Progenitor cell of endocrine pancreas (in vitro differentiated cells): ENCODE measurements at regions not wholly inside any gene's neighbourhood (a gene's known extent, or its start where the extent isn't known, plus 50 kb on each side); places are given as distances from the start of the nearest gene placed in this dataset.

Source experiments
- DNase-seq: peaks from one replicate; pipeline ENCODE4 v3.0.0; 2021; ENCODE audit warnings: low spot score; ENCODE audit not compliant: unreplicated experiment
- H3K27ac Mint-ChIP-seq: 2 replicates; pipeline ENCODE4 v1.8.0; 2021; ENCODE audit warnings: mild to moderate bottlenecking, moderate library complexity, mixed read lengths
- H3K27me3 Mint-ChIP-seq: 2 replicates; pipeline ENCODE4 v1.8.0; 2021; ENCODE audit warnings: mixed read lengths
- H3K36me3 Mint-ChIP-seq: 2 replicates; pipeline ENCODE4 v1.8.0; 2022; ENCODE audit warnings: mixed read lengths; ENCODE audit not compliant: insufficient read depth
- H3K4me1 Mint-ChIP-seq: 2 replicates; pipeline ENCODE4 v1.8.0; 2021; ENCODE audit warnings: low read depth, mixed read lengths
- H3K4me3 Mint-ChIP-seq: 2 replicates; pipeline ENCODE4 v1.8.0; 2021; ENCODE audit warnings: low read depth, mild to moderate bottlenecking, moderate library complexity, mixed read lengths
- H3K9me3 Mint-ChIP-seq: 2 replicates; pipeline ENCODE4 v1.8.0; 2021; ENCODE audit warnings: low read depth, mixed read lengths
- TF ChIP-seq, protein P1 (sequence below): fragments of 200-600 bp; sonication (generic); IDR thresholded peaks from one replicate; pipeline ENCODE4 v1.5.0; 2021; ENCODE audit warnings: antibody characterized with exemption, mild to moderate bottlenecking; ENCODE audit not compliant: unreplicated experiment

DNA sequence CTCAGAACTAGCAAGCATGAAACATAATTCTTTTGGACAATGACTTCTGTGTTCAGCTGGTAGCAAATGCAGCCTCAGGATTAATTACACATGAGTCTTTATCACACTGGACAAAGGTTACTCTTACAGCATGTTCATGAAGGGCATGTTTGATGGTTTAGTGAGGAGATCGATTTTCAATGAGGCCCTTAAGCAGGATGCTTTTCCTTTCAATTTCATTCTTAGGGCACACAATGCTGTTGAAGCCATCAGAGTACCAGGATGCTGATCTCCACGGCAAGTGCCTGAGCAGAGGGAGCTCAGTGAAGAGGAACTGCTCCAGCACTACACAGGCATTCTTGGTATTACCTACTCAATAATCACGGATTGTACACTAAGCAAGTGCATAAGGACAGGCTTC lies 542.0 kb downstream of the SNAPC1 start:
- Mint-ChIP-seq H3K36me3 (no peaks in the 10 kb centered on the region), H3K4me3 (peak overlapping the region; percentile 18), H3K4me1 (peaks cover 24% of the 10 kb centered on the region), H3K27ac (peak overlapping the region; percentile 67), H3K9me3 (peaks cover 13% of the 10 kb centered on the region), H3K27me3 (no peaks in the 10 kb centered on the region)
- TF ChIP-seq, protein P1, sequence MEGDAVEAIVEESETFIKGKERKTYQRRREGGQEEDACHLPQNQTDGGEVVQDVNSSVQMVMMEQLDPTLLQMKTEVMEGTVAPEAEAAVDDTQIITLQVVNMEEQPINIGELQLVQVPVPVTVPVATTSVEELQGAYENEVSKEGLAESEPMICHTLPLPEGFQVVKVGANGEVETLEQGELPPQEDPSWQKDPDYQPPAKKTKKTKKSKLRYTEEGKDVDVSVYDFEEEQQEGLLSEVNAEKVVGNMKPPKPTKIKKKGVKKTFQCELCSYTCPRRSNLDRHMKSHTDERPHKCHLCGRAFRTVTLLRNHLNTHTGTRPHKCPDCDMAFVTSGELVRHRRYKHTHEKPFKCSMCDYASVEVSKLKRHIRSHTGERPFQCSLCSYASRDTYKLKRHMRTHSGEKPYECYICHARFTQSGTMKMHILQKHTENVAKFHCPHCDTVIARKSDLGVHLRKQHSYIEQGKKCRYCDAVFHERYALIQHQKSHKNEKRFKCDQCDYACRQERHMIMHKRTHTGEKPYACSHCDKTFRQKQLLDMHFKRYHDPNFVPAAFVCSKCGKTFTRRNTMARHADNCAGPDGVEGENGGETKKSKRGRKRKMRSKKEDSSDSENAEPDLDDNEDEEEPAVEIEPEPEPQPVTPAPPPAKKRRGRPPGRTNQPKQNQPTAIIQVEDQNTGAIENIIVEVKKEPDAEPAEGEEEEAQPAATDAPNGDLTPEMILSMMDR: no peak
- no peak for DNase-seq

DNA sequence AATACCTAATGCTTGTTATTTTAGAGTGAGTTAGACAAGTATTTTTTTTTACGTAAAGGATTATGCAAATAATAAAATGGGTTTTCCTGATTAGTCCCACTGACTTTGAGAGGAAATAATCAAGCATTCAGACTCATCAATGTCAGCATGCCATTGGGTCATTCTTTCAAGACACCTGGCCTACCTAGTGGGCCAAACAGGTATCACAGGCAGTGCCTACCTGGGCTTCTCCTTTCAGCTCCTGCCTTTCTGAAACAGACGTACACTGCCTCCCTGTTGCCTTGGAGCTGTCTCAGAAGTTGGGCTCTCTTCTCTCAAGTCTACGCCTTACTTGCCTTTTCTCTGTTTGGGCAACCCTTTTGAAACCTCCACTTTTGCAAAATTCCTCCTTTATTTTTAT lies 545.6 kb downstream of the SNAPC1 start:
- H3K27me3 Mint-ChIP-seq: no peaks in the 10 kb centered on the region
- no peak overlapping the region for H3K4me3 Mint-ChIP-seq
- no peaks in the 10 kb centered on the region for H3K36me3 Mint-ChIP-seq
- no peak for DNase-seq
- peaks cover 36% of the 10 kb centered on the region for H3K4me1 Mint-ChIP-seq
- no peak overlapping the region for H3K27ac Mint-ChIP-seq
- TF ChIP-seq, protein P1: peak; percentile 13
- H3K9me3 Mint-ChIP-seq: peaks cover 6% of the 10 kb centered on the region

DNA sequence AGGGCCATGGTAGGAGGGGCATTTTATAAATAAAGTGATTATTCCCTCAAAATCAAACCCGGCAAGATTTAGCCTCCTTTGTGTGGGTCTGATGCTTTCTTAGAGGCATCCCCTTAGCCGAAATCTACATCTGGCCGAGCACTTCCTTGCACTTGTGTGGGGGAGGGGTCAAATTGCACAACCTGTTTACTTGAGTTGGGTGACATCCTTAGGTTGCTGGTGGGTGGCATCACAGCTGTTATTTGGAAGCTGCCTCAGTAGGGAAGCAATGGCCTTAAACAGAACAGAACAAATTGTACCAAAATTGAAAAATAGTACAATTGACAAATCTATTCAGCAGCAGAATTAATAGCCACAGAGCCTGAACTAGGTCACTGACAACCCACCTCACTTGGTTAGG lies 546.1 kb downstream of the SNAPC1 start:
- no peaks in the 10 kb centered on the region for H3K36me3 Mint-ChIP-seq
- DNase-seq: no peak

DNA sequence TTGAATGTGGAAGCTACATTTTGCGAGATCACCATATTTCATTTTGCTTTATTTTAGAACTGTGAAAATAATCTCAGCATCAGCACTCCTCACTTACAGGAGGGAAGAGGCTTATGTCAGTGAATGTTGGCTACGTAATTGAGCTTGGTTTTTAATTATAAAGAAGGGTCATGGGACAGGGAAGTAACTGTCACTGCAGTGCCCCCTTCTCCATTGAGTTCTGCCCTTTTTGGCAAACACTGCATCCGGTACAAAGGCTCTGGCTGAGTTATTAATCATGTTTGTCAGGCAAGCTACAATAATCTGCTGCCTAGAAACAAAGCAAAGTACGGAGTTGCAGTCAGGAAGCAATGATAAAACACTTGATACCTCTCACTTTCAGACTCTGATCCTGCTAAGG lies 546.7 kb downstream of the SNAPC1 start:
- TF ChIP-seq, protein P1: no peak
- no peaks in the 10 kb centered on the region for H3K27me3 Mint-ChIP-seq
- H3K4me1 Mint-ChIP-seq: peaks cover 38% of the 10 kb centered on the region
- H3K4me3 Mint-ChIP-seq: no peak overlapping the region
- peaks cover 6% of the 10 kb centered on the region for H3K9me3 Mint-ChIP-seq
- H3K36me3 Mint-ChIP-seq: no peaks in the 10 kb centered on the region
- DNase-seq: no peak
- H3K27ac Mint-ChIP-seq: peak overlapping the region; percentile 27

More for the DNA sequence above, 546.1 kb downstream of the SNAPC1 start:
- Mint-ChIP-seq H3K4me1 (peaks cover 38% of the 10 kb centered on the region), H3K27ac (no peak overlapping the region), H3K9me3 (peaks cover 6% of the 10 kb centered on the region), H3K4me3 (no peak overlapping the region), H3K27me3 (no peaks in the 10 kb centered on the region)
- TF ChIP-seq, protein P1: no peak

DNA sequence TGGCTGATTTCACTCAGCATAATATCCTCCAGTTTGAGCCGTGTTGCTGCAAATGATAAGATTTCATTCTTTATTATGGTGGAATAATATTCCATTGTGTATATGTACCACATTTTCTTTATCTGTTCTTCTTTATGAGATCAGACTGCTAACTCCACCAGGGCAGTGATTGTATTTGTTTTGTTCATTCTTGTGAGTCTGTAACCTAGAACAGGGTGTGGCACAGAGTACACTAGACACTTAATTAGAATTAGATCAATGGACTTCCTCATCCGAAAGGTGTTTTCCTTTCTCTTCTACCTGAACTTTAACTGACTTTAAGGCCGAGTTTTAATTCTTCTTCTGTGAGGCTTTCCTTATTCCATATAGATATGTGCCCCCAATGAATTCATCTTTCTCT lies 551.0 kb downstream of the SNAPC1 start:
- H3K4me3 Mint-ChIP-seq: no peak overlapping the region
- H3K27ac Mint-ChIP-seq: no peak overlapping the region
- no peaks in the 10 kb centered on the region for H3K27me3 Mint-ChIP-seq
- TF ChIP-seq, protein P1: no peak
- no peak for DNase-seq
- peaks cover 27% of the 10 kb centered on the region for H3K4me1 Mint-ChIP-seq
- H3K36me3 Mint-ChIP-seq: no peaks in the 10 kb centered on the region
- H3K9me3 Mint-ChIP-seq: no peaks in the 10 kb centered on the region
